MM.1S (cell line): ENCODE measurements at regions not wholly inside any gene's neighbourhood (a gene's known extent, or its start where the extent isn't known, plus 50 kb on each side); places are given as distances from the start of the nearest gene placed in this dataset.

Source experiments
- DNase-seq: peaks from one replicate; pipeline ENCODE4 v3.0.0-alpha.2; 2015
- H2AFZ ChIP-seq: fragments of 300-600 bp; sonication (generic); 2 replicates; pipeline ENCODE4 v1.6.0; 2016; ENCODE audit warnings: antibody characterized with exemption, low read length
- H3F3A ChIP-seq: fragments of 300-600 bp; sonication (generic); 2 replicates; pipeline ENCODE4 v1.6.1; 2016; ENCODE audit warnings: mild to moderate bottlenecking, antibody characterized with exemption, low read length, moderate library complexity, mixed read lengths; ENCODE audit not compliant: insufficient read depth
- H3K27ac ChIP-seq: fragments of 300-600 bp; sonication (generic); 2 replicates; pipeline ENCODE4 v1.5.1; 2016; ENCODE audit warnings: mild to moderate bottlenecking, low read length
- H3K27me3 ChIP-seq: fragments of 300-600 bp; sonication (generic); replicated peaks from 2 replicates; pipeline ENCODE4 v1.6.0; 2016; ENCODE audit warnings: low read length; ENCODE audit not compliant: insufficient read depth
- H3K36me3 ChIP-seq: fragments of 300-600 bp; sonication (generic); replicated peaks from 2 replicates; pipeline ENCODE4 v1.6.1; 2016; ENCODE audit warnings: mild to moderate bottlenecking, low read length, mixed read lengths; ENCODE audit not compliant: insufficient read depth
- H3K4me1 ChIP-seq: fragments of 300-600 bp; sonication (generic); 2 replicates; pipeline ENCODE4 v1.6.1; 2016; ENCODE audit warnings: low read length, mixed read lengths
- H3K4me2 ChIP-seq: fragments of 300-600 bp; sonication (generic); 2 replicates; pipeline ENCODE4 v1.6.0; 2016; ENCODE audit warnings: low read depth, low read length
- H3K4me3 ChIP-seq: fragments of 300-600 bp; sonication (generic); 2 replicates; pipeline ENCODE4 v1.5.1; 2016; ENCODE audit warnings: low read length, mixed read lengths
- H3K79me2 ChIP-seq: fragments of 300-600 bp; sonication (generic); 2 replicates; pipeline ENCODE4 v1.6.1; 2016; ENCODE audit warnings: mixed run types, low read length, mixed read lengths
- H3K9ac ChIP-seq: fragments of 300-600 bp; sonication (generic); 2 replicates; pipeline ENCODE4 v1.6.1; 2016; ENCODE audit warnings: low read length, mixed read lengths
- H3K9me2 ChIP-seq: fragments of 300-600 bp; sonication (generic); replicated peaks from 2 replicates; pipeline ENCODE4 v1.6.1; 2016; ENCODE audit warnings: mild to moderate bottlenecking, low read length, mixed read lengths; ENCODE audit not compliant: insufficient read depth
- H3K9me3 ChIP-seq: fragments of 300-600 bp; sonication (generic); replicated peaks from 2 replicates; pipeline ENCODE4 v1.6.1; 2016; ENCODE audit warnings: mild to moderate bottlenecking, low read length, mixed read lengths; ENCODE audit not compliant: insufficient read depth
- H4K20me1 ChIP-seq: fragments of 300-600 bp; sonication (generic); 2 replicates; pipeline ENCODE4 v1.6.1; 2016; ENCODE audit warnings: mild to moderate bottlenecking, low read length, moderate library complexity, mixed read lengths; ENCODE audit not compliant: insufficient read depth
- EZH2 ChIP-seq: fragments of 300-600 bp; sonication (generic); optimal IDR thresholded peaks from 2 replicates; pipeline ENCODE3; 2017; ENCODE audit warnings: low read depth, mild to moderate bottlenecking, antibody characterized with exemption, low read length, mixed read lengths
- EZH2phosphoT487 ChIP-seq: fragments of 300-600 bp; sonication (generic); IDR thresholded peaks from 2 replicates; pipeline ENCODE4 v1.6.1; 2018; ENCODE audit warnings: antibody characterized with exemption, low read length
- TF ChIP-seq, protein P1 (sequence below): fragments of 300-600 bp; sonication (generic); IDR thresholded peaks from 2 replicates; pipeline ENCODE4 v1.5.1; 2016; ENCODE audit warnings: antibody characterized with exemption, low read length, mixed read lengths

DNA sequence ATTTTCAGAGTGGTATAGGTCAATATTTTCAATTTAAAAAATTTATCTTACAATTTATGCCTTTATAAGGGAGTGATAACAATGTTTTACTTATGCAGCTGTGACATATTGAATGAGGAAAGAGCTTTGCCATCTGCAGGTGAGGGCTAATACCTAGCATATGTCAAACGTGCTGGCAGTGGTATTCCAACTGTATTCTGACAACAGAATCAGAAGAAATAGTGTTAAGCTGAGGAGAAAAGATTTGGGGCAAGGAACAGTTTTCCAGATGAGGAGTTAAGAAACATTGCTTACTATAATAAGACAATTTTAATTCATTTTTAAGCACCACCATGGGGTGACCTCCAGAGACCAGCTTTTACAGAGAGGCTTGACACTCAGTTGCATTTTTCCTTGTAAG, 267.8 kb upstream of the ZNF608 start:
- Histone ChIP-seq H4K20me1 (no peaks in the 10 kb centered on the region), H3K9me3 (no peaks in the 10 kb centered on the region), H2AFZ (no peak overlapping the region), H3K27ac (no peak overlapping the region), H3K9me2 (no peaks in the 10 kb centered on the region), H3K79me2 (no peaks in the 10 kb centered on the region), H3K9ac (no peak overlapping the region), H3K4me1 (no peaks in the 10 kb centered on the region), H3F3A (no peaks in the 10 kb centered on the region), H3K36me3 (no peaks in the 10 kb centered on the region), H3K27me3 (no peaks in the 10 kb centered on the region), H3K4me3 (no peak overlapping the region), H3K4me2 (no peak overlapping the region)
- no peak for DNase-seq
- TF ChIP-seq EZH2 (no peak), EZH2phosphoT487 (no peak)
- TF ChIP-seq, protein P1, sequence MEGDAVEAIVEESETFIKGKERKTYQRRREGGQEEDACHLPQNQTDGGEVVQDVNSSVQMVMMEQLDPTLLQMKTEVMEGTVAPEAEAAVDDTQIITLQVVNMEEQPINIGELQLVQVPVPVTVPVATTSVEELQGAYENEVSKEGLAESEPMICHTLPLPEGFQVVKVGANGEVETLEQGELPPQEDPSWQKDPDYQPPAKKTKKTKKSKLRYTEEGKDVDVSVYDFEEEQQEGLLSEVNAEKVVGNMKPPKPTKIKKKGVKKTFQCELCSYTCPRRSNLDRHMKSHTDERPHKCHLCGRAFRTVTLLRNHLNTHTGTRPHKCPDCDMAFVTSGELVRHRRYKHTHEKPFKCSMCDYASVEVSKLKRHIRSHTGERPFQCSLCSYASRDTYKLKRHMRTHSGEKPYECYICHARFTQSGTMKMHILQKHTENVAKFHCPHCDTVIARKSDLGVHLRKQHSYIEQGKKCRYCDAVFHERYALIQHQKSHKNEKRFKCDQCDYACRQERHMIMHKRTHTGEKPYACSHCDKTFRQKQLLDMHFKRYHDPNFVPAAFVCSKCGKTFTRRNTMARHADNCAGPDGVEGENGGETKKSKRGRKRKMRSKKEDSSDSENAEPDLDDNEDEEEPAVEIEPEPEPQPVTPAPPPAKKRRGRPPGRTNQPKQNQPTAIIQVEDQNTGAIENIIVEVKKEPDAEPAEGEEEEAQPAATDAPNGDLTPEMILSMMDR = no peak

GRCh38 chr5:125017796-125018195, 271.4 kb upstream of the ZNF608 start:
- Histone ChIP-seq H4K20me1 (no peaks in the 10 kb centered on the region), H3K79me2 (no peaks in the 10 kb centered on the region), H3K36me3 (no peaks in the 10 kb centered on the region), H3K4me1 (no peaks in the 10 kb centered on the region), H3F3A (no peaks in the 10 kb centered on the region), H3K27ac (no peak overlapping the region), H2AFZ (no peak overlapping the region), H3K9me3 (no peaks in the 10 kb centered on the region), H3K9me2 (no peaks in the 10 kb centered on the region), H3K4me3 (no peak overlapping the region), H3K27me3 (no peaks in the 10 kb centered on the region), H3K4me2 (no peak overlapping the region), H3K9ac (no peak overlapping the region)
- TF ChIP-seq, protein P1 = no peak
- TF ChIP-seq EZH2 (no peak), EZH2phosphoT487 (no peak)
- DNase-seq = no peak

DNA sequence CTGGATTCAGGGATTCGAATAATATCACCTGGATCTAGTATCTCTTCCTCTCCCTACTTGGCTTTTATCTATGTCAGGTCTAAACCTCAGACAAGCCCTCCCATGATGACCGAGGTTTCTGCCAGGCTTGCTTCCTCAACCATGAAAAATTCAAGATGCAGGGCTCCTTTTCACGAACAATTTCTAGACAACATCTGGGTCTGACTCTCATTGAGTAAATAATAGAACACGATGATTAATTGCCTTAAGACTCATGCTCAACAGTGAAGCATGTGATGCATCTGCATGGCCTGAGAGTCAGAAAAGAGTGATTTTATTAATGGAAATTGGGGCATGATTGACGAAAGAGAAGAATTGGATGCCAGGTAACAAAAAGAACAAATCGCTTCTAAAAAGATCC, 277.2 kb upstream of the ZNF608 start:
- DNase-seq = no peak
- Histone ChIP-seq H3K27me3 (no peaks in the 10 kb centered on the region), H3K79me2 (no peaks in the 10 kb centered on the region), H3K4me2 (no peak overlapping the region), H2AFZ (no peak overlapping the region), H3K9me3 (no peaks in the 10 kb centered on the region), H3K9ac (no peak overlapping the region), H3K9me2 (no peaks in the 10 kb centered on the region), H4K20me1 (no peaks in the 10 kb centered on the region), H3K27ac (no peak overlapping the region), H3K4me1 (no peaks in the 10 kb centered on the region), H3F3A (no peaks in the 10 kb centered on the region), H3K36me3 (no peaks in the 10 kb centered on the region), H3K4me3 (no peak overlapping the region)
- no peak for TF ChIP-seq EZH2phosphoT487
- TF ChIP-seq, protein P1 = no peak
- no peak for TF ChIP-seq EZH2
